A204.1 (cell line): ENCODE measurements at regions not wholly inside any gene's neighbourhood (a gene's known extent, or its start where the extent isn't known, plus 50 kb on each side); places are given as distances from the start of the nearest gene placed in this dataset.
A peak's percentile ranks its signal among the peaks of the same experiment; 100 is the strongest.
"Not testable (repeated sequence)": the region's sequence is repeated elsewhere in the genome, so short reads cannot be mapped to it uniquely, and the experiment has no call there.

Source experiments
- FAIRE-seq: peaks from 2 replicates; lab custom pipeline; 2012; peaks lifted over from hg19 to GRCh38; lab: Jason Lieb, UNC

- no peak for FAIRE-seq
Measured at GRCh38 chr15:96058103-96058851, 272.2 kb upstream of the NR2F2 start.

- FAIRE-seq: not testable (repeated sequence)
Measured at GRCh38 chr15:96058852-96059103, 271.7 kb upstream of the NR2F2 start.

GRCh38 chr15:96060591-96060990 is 269.9 kb upstream of the NR2F2 start:
- FAIRE-seq: not testable (repeated sequence)

GRCh38 chr15:96064351-96064756 is 266.1 kb upstream of the NR2F2 start:
- FAIRE-seq: no peak

GRCh38 chr15:96066126-96066525 is 264.4 kb upstream of the NR2F2 start:
- no peak for FAIRE-seq

GRCh38 chr15:96066852-96067495 is 263.5 kb upstream of the NR2F2 start:
- peak; percentile 95 for FAIRE-seq

GRCh38 chr15:96067677-96068076 is 262.8 kb upstream of the NR2F2 start:
- no peak for FAIRE-seq

GRCh38 chr15:96068897-96069296 is 261.6 kb upstream of the NR2F2 start:
- FAIRE-seq: no peak

GRCh38 chr15:96070636-96071035 is 259.9 kb upstream of the NR2F2 start:
- FAIRE-seq: no peak

GRCh38 chr15:96072821-96073220 is 257.7 kb upstream of the NR2F2 start:
- no peak for FAIRE-seq

- FAIRE-seq: no peak
Measured at GRCh38 chr15:96073908-96074307, 256.6 kb upstream of the NR2F2 start.

- no peak for FAIRE-seq
Measured at GRCh38 chr15:96075895-96076294, 254.6 kb upstream of the NR2F2 start.

GRCh38 chr15:96076350-96076749 is 254.2 kb upstream of the NR2F2 start:
- FAIRE-seq: no peak

- FAIRE-seq: no peak
Measured at GRCh38 chr15:96079041-96079440, 251.5 kb upstream of the NR2F2 start.

- FAIRE-seq: no peak
Measured at GRCh38 chr15:96079882-96080281, 250.6 kb upstream of the NR2F2 start.

GRCh38 chr15:96086164-96086563 is 244.3 kb upstream of the NR2F2 start:
- no peak for FAIRE-seq

GRCh38 chr15:96087180-96087884 is 243.2 kb upstream of the NR2F2 start:
- FAIRE-seq: no peak

GRCh38 chr15:96088650-96089049 is 241.8 kb upstream of the NR2F2 start:
- no peak for FAIRE-seq

GRCh38 chr15:96089405-96090058 is 241.0 kb upstream of the NR2F2 start:
- FAIRE-seq: no peak

- no peak for FAIRE-seq
Measured at GRCh38 chr15:96092186-96092585, 238.3 kb upstream of the NR2F2 start.

GRCh38 chr15:96093063-96093462 is 237.4 kb upstream of the NR2F2 start:
- FAIRE-seq: no peak

GRCh38 chr15:96097661-96098060 is 232.8 kb upstream of the NR2F2 start:
- FAIRE-seq: no peak

- no peak for FAIRE-seq
Measured at GRCh38 chr15:96102631-96103030, 227.9 kb upstream of the NR2F2 start.
